Activated B cell treated with CpG ODN at 0.5 μM for 24 hours (primary cell): ENCODE measurements at regions not wholly inside any gene's neighbourhood (a gene's known extent, or its start where the extent isn't known, plus 50 kb on each side); places are given as distances from the start of the nearest gene placed in this dataset.

Experiments
- ATAC-seq: fragments of 200-7000 bp; cut with Tn5 transposase; one replicate; pipeline ENCODE4 v1.10.0; 2021; ENCODE audit warnings: low read depth, mild to moderate bottlenecking, moderate library complexity
- CTCF ChIA-PET: fragments of 350-600 bp; sonication (Branson Sonifier 250); formaldehyde crosslinking; loops from one replicate; lab custom pipeline; 2021; ENCODE audit warnings: antibody characterized with exemption; lab: Charles Lee
- POLR2A ChIA-PET: fragments of 350-600 bp; sonication (Branson Sonifier 250); formaldehyde crosslinking; loops from one replicate; lab custom pipeline; 2021; ENCODE audit warnings: antibody characterized with exemption; lab: Charles Lee
- DNase-seq: peaks from one replicate; pipeline ENCODE4 v3.0.0; 2022
- H3K27ac Mint-ChIP-seq: one replicate; pipeline ENCODE4 v1.8.0; 2020; ENCODE audit warnings: mixed read lengths
- H3K27me3 Mint-ChIP-seq: one replicate; pipeline ENCODE4 v1.8.0; 2021; ENCODE audit warnings: mixed read lengths
- H3K36me3 Mint-ChIP-seq: one replicate; pipeline ENCODE4 v1.8.0; 2021; ENCODE audit warnings: low read depth, mixed read lengths
- H3K4me1 Mint-ChIP-seq: one replicate; pipeline ENCODE4 v1.8.0; 2021; ENCODE audit warnings: mixed read lengths
- H3K4me3 Mint-ChIP-seq: one replicate; pipeline ENCODE4 v1.8.0; 2020; ENCODE audit warnings: mild to moderate bottlenecking, mixed read lengths
- H3K9me3 Mint-ChIP-seq: one replicate; pipeline ENCODE4 v1.8.0; 2020; ENCODE audit warnings: mixed read lengths
- intact Hi-C: fragments of 100-400 bp; cut with micrococcal nuclease; formaldehyde crosslinking; loops from one replicate; pipeline ENCODE4 v1.15.1; 2024
- TF ChIP-seq, protein P1 (sequence below): fragments of 200-600 bp; IDR thresholded peaks from one replicate; pipeline ENCODE4 v1.8.0; 2022; ENCODE audit warnings: antibody characterized with exemption, mild to moderate bottlenecking

DNA sequence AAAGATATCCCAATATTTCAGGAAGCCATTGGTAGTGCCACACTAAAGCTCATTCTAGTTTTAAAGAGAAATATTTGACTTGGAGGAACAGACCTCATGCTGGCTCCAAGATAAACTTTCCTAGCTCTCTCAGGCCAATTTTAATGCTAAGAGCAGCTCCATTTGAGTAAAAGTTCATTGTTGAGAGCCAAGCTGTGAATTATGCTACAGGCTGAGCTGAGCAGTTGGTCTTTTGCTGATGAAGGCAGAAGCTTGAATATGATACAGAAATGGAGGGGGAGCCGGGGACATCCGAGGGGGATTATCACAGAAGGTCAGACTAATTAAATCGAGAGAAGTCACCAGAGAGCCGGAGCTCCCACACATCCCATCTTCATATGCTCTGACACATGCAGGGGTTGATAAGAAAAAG is 175.7 kb upstream of the AUTS2 start:
- Mint-ChIP-seq H3K4me3 (no peak overlapping the region), H3K27me3 (peaks cover 3% of the 10 kb centered on the region), H3K27ac (no peak overlapping the region), H3K9me3 (peaks cover 8% of the 10 kb centered on the region), H3K36me3 (no peaks in the 10 kb centered on the region), H3K4me1 (peaks cover 2% of the 10 kb centered on the region)
- ChIA-PET POLR2A (no interaction called here), CTCF (no interaction called here)
- TF ChIP-seq, protein P1, sequence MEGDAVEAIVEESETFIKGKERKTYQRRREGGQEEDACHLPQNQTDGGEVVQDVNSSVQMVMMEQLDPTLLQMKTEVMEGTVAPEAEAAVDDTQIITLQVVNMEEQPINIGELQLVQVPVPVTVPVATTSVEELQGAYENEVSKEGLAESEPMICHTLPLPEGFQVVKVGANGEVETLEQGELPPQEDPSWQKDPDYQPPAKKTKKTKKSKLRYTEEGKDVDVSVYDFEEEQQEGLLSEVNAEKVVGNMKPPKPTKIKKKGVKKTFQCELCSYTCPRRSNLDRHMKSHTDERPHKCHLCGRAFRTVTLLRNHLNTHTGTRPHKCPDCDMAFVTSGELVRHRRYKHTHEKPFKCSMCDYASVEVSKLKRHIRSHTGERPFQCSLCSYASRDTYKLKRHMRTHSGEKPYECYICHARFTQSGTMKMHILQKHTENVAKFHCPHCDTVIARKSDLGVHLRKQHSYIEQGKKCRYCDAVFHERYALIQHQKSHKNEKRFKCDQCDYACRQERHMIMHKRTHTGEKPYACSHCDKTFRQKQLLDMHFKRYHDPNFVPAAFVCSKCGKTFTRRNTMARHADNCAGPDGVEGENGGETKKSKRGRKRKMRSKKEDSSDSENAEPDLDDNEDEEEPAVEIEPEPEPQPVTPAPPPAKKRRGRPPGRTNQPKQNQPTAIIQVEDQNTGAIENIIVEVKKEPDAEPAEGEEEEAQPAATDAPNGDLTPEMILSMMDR = no peak
- DNase-seq = no peak
- no peak for ATAC-seq
- intact Hi-C loops = no loop called here

DNA sequence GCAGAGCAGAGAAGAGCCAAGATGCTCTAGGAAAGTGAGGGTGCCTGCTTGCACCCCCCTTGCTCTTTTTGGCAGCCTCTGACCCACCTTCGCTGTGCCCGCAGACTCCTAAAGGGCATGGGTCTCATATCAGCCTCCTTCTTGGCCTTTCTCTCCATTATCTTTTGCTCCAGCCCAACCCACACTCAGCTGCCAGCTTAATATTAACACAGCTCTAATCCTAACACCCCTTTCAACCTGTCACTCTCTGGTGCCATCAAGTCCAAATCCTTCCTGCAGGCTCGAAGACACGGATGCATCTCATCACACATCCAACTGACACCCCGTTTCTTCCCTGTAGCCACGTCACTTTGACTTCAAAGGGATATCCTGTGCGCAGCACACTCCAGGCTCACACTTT is 171.6 kb upstream of the AUTS2 start:
- Mint-ChIP-seq H3K27me3 (peaks cover 23% of the 10 kb centered on the region), H3K27ac (no peak overlapping the region), H3K9me3 (peaks cover 7% of the 10 kb centered on the region), H3K4me3 (no peak overlapping the region), H3K4me1 (peaks cover 14% of the 10 kb centered on the region), H3K36me3 (no peaks in the 10 kb centered on the region)
- intact Hi-C loops = no loop called here
- DNase-seq (no peak), ATAC-seq (no peak)
- TF ChIP-seq, protein P1 = no peak
- ChIA-PET POLR2A (no interaction called here), CTCF (no interaction called here)

DNA sequence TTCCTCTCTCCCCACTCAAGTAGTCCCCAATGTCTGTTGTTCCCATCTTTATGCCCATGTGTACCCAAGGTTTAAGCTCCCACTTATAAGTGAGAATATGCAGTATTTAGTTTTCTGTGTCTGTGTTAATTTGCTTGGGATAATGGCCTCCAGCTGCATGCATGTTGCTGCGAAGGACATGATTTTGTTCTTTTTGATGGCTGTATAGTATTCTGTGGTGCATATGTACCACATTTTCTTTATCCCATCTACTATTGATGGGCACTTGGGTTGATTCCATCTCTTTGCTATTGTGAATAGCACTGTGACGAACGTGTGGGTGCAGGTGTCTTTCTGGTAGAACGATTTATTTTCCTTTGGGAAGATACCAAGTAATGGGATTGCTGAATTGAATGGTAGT is 170.2 kb upstream of the AUTS2 start:
- ATAC-seq (no peak), DNase-seq (no peak)
- Mint-ChIP-seq H3K27ac (no peak overlapping the region), H3K9me3 (peaks cover 7% of the 10 kb centered on the region), H3K36me3 (no peaks in the 10 kb centered on the region), H3K4me1 (peaks cover 14% of the 10 kb centered on the region), H3K27me3 (peaks cover 25% of the 10 kb centered on the region), H3K4me3 (no peak overlapping the region)
- CTCF ChIA-PET = no interaction called here
- TF ChIP-seq, protein P1 = no peak
- intact Hi-C loops = no loop called here
- POLR2A ChIA-PET = no interaction called here

GRCh38 chr7:69429911-69430383 is 168.3 kb upstream of the AUTS2 start:
- Mint-ChIP-seq H3K9me3 (peaks cover 11% of the 10 kb centered on the region), H3K27me3 (peaks cover 32% of the 10 kb centered on the region), H3K4me1 (peaks cover 20% of the 10 kb centered on the region), H3K27ac (no peak overlapping the region), H3K4me3 (no peak overlapping the region), H3K36me3 (no peaks in the 10 kb centered on the region)
- ChIA-PET POLR2A (no interaction called here), CTCF (no interaction called here)
- intact Hi-C loops = no loop called here
- DNase-seq (no peak), ATAC-seq (no peak)
- TF ChIP-seq, protein P1 = no peak

DNA sequence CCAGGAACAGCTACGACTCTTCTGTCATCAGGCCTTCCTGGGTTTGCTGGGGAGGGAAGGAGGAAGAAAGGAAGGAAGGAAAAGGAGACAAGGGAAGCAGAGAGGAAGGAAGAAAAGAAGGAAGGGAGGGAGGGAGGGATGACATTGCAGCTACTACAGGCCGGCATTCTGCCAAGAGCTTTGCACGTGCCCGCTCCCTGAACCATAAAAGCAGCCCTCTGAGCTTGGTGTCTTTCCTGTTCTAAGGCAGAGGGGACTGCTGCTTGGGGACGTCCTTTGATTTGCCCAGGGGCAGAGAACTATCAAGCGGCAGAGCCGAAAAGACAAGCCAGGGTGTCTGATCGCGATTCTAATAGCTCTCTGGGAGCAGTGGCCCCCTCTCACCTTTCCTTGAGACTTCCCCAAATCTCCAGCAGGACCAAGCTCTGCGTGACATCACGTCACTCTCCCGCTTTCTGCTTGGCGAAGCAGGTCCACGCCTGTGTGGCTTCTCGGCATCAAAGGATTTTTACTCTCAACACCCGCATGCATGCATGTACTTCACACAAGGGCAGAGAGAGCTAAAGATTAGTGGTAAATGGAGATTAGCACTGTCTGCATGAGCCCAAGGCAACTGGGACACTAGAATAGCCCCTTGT is 167.8 kb upstream of the AUTS2 start:
- DNase-seq = no peak
- TF ChIP-seq, protein P1 = no peak
- intact Hi-C loops = no loop called here
- ATAC-seq = no peak
- peaks cover 32% of the 10 kb centered on the region for H3K27me3 Mint-ChIP-seq
- peaks cover 20% of the 10 kb centered on the region for H3K4me1 Mint-ChIP-seq
- no peak overlapping the region for H3K27ac Mint-ChIP-seq
- ChIA-PET CTCF (interaction anchor here (0.5 kb wide), 1 partner anchor 460 kb away, joined by 3 read pairs; no protein-coding TSS in a partner anchor), POLR2A (no interaction called here)
- peaks cover 11% of the 10 kb centered on the region for H3K9me3 Mint-ChIP-seq
- peak overlapping the region; percentile 30 for H3K4me3 Mint-ChIP-seq
- H3K36me3 Mint-ChIP-seq = no peaks in the 10 kb centered on the region
